ENCODE measurements at regions not wholly inside any gene's neighbourhood (a gene's known extent, or its start where the extent isn't known, plus 50 kb on each side); places are given as distances from the start of the nearest gene placed in this dataset.
"Not testable (repeated sequence)": the region's sequence is repeated elsewhere in the genome, so short reads cannot be mapped to it uniquely, and the experiment has no call there.

GRCh38 chr13:86426437-86426836, 627.2 kb upstream of the SLITRK6 start:
- DNase-seq = no peak

GRCh38 chr13:86429756-86430155, 630.5 kb upstream of the SLITRK6 start:
- no peak for DNase-seq

- no peak for DNase-seq
Measured at GRCh38 chr13:86438034-86438433, 638.8 kb upstream of the SLITRK6 start.

- DNase-seq = no peak
Measured at GRCh38 chr13:86445206-86445605, 646.0 kb upstream of the SLITRK6 start.

GRCh38 chr13:86445672-86446071, 646.5 kb upstream of the SLITRK6 start:
- no peak for DNase-seq

GRCh38 chr13:86446311-86446710, 647.1 kb upstream of the SLITRK6 start:
- DNase-seq = no peak

- no peak for DNase-seq
Measured at GRCh38 chr13:86447479-86447878, 648.3 kb upstream of the SLITRK6 start.

GRCh38 chr13:86462011-86462410, 662.8 kb upstream of the SLITRK6 start:
- DNase-seq = no peak

- no peak for DNase-seq
Measured at GRCh38 chr13:86464193-86464592, 665.0 kb upstream of the SLITRK6 start.

GRCh38 chr13:86474971-86475370, 675.8 kb upstream of the SLITRK6 start:
- no peak for DNase-seq

- DNase-seq = no peak
Measured at GRCh38 chr13:86476656-86477055, 677.4 kb upstream of the SLITRK6 start.

- no peak for DNase-seq
Measured at GRCh38 chr13:86486582-86486981, 687.4 kb upstream of the SLITRK6 start.

- DNase-seq = no peak
Measured at GRCh38 chr13:86491121-86491520, 691.9 kb upstream of the SLITRK6 start.

- not testable (repeated sequence) for DNase-seq
Measured at GRCh38 chr13:86501931-86502330, 702.7 kb upstream of the SLITRK6 start.

GRCh38 chr13:86510792-86511191, 711.6 kb upstream of the SLITRK6 start:
- DNase-seq = no peak

- DNase-seq = no peak
Measured at GRCh38 chr13:86541461-86541860, 742.2 kb upstream of the SLITRK6 start.

- DNase-seq = peak; percentile 82
Measured at GRCh38 chr13:86554066-86554465, 754.8 kb upstream of the SLITRK6 start.

GRCh38 chr13:86559901-86560300, 760.7 kb upstream of the SLITRK6 start:
- DNase-seq = peak; percentile 26

- no peak for DNase-seq
Measured at GRCh38 chr13:86562866-86563265, 763.6 kb upstream of the SLITRK6 start.

GRCh38 chr13:86563308-86563707, 764.1 kb upstream of the SLITRK6 start:
- DNase-seq = no peak

GRCh38 chr13:86567119-86567518, 767.9 kb upstream of the SLITRK6 start:
- no peak for DNase-seq

- no peak for DNase-seq
Measured at GRCh38 chr13:86569119-86569518, 769.9 kb upstream of the SLITRK6 start.

- no peak for DNase-seq
Measured at GRCh38 chr13:86569974-86570373, 770.8 kb upstream of the SLITRK6 start.

- DNase-seq = peak; percentile 96
Measured at GRCh38 chr13:86572115-86572514, 772.9 kb upstream of the SLITRK6 start.

- DNase-seq = peak; percentile 64
Measured at GRCh38 chr13:86579662-86580061, 780.4 kb upstream of the SLITRK6 start.

- DNase-seq = no peak
Measured at GRCh38 chr13:86581706-86582105, 782.5 kb upstream of the SLITRK6 start.

All from MV-4-11 (cell line).